ENCODE measurements at regions not wholly inside any gene's neighbourhood (a gene's known extent, or its start where the extent isn't known, plus 50 kb on each side); places are given as distances from the start of the nearest gene placed in this dataset.

DNA sequence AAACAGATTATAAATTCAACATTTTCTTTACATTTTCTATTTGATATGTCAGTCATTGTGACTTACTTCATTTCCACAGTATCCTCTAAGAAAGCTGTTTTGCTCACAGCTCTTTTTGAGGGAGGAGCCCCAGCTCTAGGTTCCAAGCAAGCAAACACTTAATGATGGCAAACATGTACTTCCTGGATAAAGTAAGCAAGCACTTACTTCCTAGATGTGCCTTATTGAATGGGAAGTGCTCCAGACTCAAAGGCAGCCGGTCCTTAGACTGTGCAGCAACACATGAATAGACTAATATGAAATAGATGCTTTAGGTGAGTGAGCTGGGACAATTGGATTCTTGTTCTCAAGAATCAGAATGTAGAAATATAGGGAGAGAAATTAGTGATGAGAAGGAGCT is 2149.8 kb upstream of the PIK3C3 start:
- no peak for TF ChIP-seq POLR2A (IDR thresholded peaks at IDR 0.05)
- no peak for TF ChIP-seq CTCF (IDR thresholded peaks at IDR 0.05)
- TF ChIP-seq EP300 (IDR thresholded peaks at IDR 0.05): no peak
- Histone ChIP-seq H3K27ac (no peak overlapping the region), H3K9me3 (no peaks in the 10 kb centered on the region), H3K4me3 (no peak overlapping the region), H3K36me3 (no peaks in the 10 kb centered on the region), H3K4me1 (ENCODE audit: insufficient read depth) (no peaks in the 10 kb centered on the region), H3K27me3 (no peaks in the 10 kb centered on the region)
- WGBS, 3 donors: 40 to 67% (median 64%) methylated on average over 1 of the region's 1 CpG
- no peak for DNase-seq
- intact Hi-C loops (cut with DNase I): no loop called here

DNA sequence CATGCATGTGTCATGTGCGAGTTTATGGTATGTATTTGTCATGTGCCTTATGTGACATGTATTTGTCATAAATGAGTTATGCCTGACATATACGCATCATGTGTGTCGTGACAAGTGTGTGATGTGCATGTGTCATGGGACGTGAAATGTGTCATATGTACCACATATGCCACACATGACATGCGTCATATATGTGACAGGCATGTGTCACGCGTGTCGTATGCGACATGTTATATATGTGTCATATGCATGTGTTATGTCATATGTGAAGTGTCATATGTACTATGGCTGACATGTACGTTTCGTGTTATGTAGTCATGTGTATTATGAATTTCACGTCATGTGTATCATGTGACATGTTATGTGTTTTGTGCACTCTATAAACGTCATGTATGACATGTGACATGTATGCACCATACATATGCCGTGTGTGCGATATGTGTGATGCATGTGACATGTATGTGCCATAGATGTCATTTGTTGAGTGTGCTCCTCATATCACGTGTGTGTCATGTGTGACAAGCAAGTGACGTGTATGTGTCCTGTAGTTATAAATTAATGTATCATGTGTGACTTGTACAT is 2152.3 kb upstream of the PIK3C3 start:
- intact Hi-C loops (cut with DNase I): no loop called here

DNA sequence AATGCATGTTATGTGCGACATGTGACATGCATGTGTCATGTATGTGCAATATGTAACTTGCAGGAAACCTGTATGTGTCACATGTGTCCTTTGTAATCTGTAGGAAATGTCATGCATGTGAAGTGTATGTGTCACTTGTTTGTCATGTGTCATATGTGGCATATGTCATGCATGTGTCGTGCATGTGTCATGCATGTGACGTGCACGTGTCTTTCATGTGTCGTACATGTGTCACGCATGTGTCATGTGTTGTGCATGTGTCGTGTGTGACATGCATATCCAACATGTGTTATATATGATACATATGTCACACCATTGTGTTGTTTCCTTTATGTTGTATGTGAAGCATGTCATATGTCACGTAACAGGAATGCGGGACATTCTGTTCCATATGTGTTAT is 2153.2 kb upstream of the PIK3C3 start:
- H3K27me3 ChIP-seq: no peaks in the 10 kb centered on the region
- TF ChIP-seq POLR2A (IDR thresholded peaks at IDR 0.05): no peak
- TF ChIP-seq EP300 (IDR thresholded peaks at IDR 0.05): no peak
- no peak for TF ChIP-seq CTCF (IDR thresholded peaks at IDR 0.05)
- H3K9me3 ChIP-seq: peaks cover 0 to 3% of the 10 kb centered on the region in 2 donors
- DNase-seq: no peak
- no peaks in the 10 kb centered on the region for H3K4me1 ChIP-seq (ENCODE audit: insufficient read depth)
- no peak overlapping the region for H3K4me3 ChIP-seq
- no peak overlapping the region for H3K27ac ChIP-seq
- 90% methylated on average over 9 of the region's 9 CpGs for WGBS, 3 donors
- intact Hi-C loops (cut with DNase I): no loop called here
- H3K36me3 ChIP-seq: no peaks in the 10 kb centered on the region

More for the DNA sequence above, 2152.3 kb upstream of the PIK3C3 start:
- no peak overlapping the region for H3K27ac ChIP-seq
- no peak overlapping the region for H3K4me3 ChIP-seq
- TF ChIP-seq CTCF (IDR thresholded peaks at IDR 0.05): no peak
- 89 to 91% (median 91%) methylated on average over 17 of the region's 17 CpGs for WGBS, 3 donors
- peaks cover 0 to 3% of the 10 kb centered on the region in 2 donors for H3K9me3 ChIP-seq
- no peaks in the 10 kb centered on the region for H3K36me3 ChIP-seq
- H3K27me3 ChIP-seq: no peaks in the 10 kb centered on the region
- DNase-seq: no peak
- H3K4me1 ChIP-seq (ENCODE audit: insufficient read depth): no peaks in the 10 kb centered on the region

- DNase-seq: no peak
- no peaks in the 10 kb centered on the region for H3K27me3 ChIP-seq
- 94 to 96% (median 96%) methylated on average over 15 of the region's 15 CpGs for WGBS, 3 donors
- H3K4me3 ChIP-seq: no peak overlapping the region
- H3K36me3 ChIP-seq: no peaks in the 10 kb centered on the region
- no peaks in the 10 kb centered on the region for H3K4me1 ChIP-seq (ENCODE audit: insufficient read depth)
- TF ChIP-seq POLR2A (IDR thresholded peaks at IDR 0.05): no peak
- no peak for TF ChIP-seq EP300 (IDR thresholded peaks at IDR 0.05)
- TF ChIP-seq CTCF (IDR thresholded peaks at IDR 0.05): no peak
- no peak overlapping the region for H3K27ac ChIP-seq
- peaks cover 0 to 3% of the 10 kb centered on the region in 2 donors for H3K9me3 ChIP-seq
- intact Hi-C loops (cut with DNase I): no loop called here
These were observed 2154.0 kb upstream of the PIK3C3 start for GRCh38 chr18:39801010-39801409.

All from ovary (tissue), 7 donors.